ENCODE measurements at regions not wholly inside any gene's neighbourhood (a gene's known extent, or its start where the extent isn't known, plus 50 kb on each side); places are given as distances from the start of the nearest gene placed in this dataset.
"Not testable (repeated sequence)": the region's sequence is repeated elsewhere in the genome, so short reads cannot be mapped to it uniquely, and the experiment has no call there.

- Mint-ChIP-seq H3K36me3 (no peaks in the 10 kb centered on the region), H3K27ac (no peak overlapping the region), H3K4me3 (no peak overlapping the region), H3K9me3 (no peaks in the 10 kb centered on the region), H3K4me1 (no peaks in the 10 kb centered on the region), H3K27me3 (no peaks in the 10 kb centered on the region)
- no peak for DNase-seq
Measured at GRCh38 chr7:13021566-13022300, 334.3 kb downstream of the ARL4A start.

- Mint-ChIP-seq H3K9me3 (no peaks in the 10 kb centered on the region), H3K27ac (no peak overlapping the region), H3K4me1 (no peaks in the 10 kb centered on the region), H3K4me3 (no peak overlapping the region), H3K36me3 (no peaks in the 10 kb centered on the region), H3K27me3 (no peaks in the 10 kb centered on the region)
- DNase-seq: no peak
Measured at GRCh38 chr7:13024121-13024674, 336.8 kb downstream of the ARL4A start.

DNA sequence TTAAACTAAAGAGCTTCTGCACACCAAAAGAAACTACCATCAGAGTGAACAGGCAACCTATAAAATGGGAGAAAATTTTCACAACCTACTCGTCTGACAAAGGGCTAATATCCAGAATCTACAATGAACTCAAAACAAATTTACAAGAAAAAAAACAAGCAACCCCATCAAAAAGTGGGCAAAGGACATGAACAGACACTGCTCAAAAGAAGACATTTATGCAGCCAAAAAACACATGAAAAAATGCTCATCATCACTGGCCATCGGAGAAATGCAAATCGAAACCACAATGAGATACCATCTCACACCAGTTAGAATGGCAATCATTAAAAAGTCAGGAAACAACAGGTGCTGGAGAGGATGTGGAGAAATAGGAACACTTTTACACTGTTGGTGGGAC is 337.6 kb downstream of the ARL4A start:
- not testable (repeated sequence) for DNase-seq, H3K27ac Mint-ChIP-seq, H3K4me1 Mint-ChIP-seq, H3K4me3 Mint-ChIP-seq, H3K9me3 Mint-ChIP-seq, H3K27me3 Mint-ChIP-seq, H3K36me3 Mint-ChIP-seq

DNA sequence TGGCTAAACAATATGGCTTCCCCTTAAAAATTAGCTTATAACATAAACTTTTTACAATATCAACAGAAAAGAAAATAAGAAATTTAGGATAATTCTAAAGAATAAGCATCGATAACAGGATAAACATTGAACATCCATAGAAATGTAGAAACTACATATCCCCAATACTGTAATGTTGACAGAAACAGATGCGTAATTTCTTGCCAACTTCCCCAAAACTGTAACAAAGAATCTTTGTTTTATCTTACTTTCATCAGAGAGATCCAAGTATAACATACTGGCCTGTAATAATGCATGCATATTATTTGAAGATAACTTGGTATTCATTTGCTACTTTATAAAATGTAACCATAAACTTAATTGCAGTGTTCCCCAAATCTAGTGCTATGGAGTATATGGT is 339.9 kb downstream of the ARL4A start:
- Mint-ChIP-seq H3K9me3 (no peaks in the 10 kb centered on the region), H3K4me3 (no peak overlapping the region), H3K4me1 (no peaks in the 10 kb centered on the region), H3K27me3 (peaks cover 4% of the 10 kb centered on the region), H3K36me3 (no peaks in the 10 kb centered on the region), H3K27ac (no peak overlapping the region)
- no peak for DNase-seq

DNA sequence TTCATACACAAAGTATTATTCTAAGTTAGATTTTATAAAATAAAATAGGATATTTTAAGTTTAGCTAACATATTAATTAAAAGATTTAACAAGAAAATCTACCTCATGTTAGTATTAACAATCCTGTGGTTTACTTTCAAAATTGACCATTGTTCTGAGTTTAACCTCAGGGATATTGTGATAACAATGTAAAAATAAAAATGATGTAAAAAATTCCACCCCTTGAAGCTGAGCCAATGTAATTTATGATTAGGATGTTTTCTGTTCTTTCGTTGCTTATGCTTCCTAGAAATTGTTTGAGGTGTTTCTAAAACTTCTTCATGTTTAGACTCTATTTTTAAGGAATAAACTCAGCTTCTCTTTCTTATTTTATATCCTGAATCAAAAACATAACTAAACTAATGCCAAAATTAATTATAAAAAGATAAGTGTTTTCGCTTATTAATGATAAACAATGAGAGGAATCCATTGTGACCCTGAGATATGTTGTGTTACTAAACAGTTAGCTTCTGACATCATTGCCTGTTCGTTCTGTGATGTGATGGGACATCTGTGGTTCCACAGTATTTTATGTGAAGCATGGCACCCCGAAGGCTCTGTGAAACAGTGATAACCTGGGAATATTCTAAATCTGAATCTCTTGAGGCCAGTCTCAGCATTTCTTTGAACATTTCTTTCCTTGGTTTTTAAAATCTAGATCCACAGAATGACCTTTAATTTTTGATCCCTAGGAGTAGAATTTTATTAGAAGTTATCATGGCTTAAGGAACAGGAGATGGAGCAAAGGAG is 340.8 kb downstream of the ARL4A start:
- H3K4me1 Mint-ChIP-seq: no peaks in the 10 kb centered on the region
- no peak for DNase-seq
- peaks cover 4% of the 10 kb centered on the region for H3K27me3 Mint-ChIP-seq
- H3K36me3 Mint-ChIP-seq: no peaks in the 10 kb centered on the region
- no peak overlapping the region for H3K4me3 Mint-ChIP-seq
- H3K27ac Mint-ChIP-seq: no peak overlapping the region
- no peaks in the 10 kb centered on the region for H3K9me3 Mint-ChIP-seq

DNA sequence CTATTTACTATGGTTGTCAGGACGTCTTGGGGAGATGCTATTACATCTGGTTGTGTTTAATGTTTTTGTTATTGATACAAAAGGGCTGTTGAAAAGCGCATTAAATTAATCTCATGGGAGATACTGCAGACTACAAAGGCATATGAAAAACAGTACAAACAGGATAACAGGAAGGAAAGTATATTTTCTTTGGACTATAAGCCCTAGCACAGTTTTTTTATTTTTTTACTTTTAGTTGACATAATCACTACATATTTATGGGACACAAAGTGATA is 341.3 kb downstream of the ARL4A start:
- DNase-seq: no peak
- Mint-ChIP-seq H3K4me1 (no peaks in the 10 kb centered on the region), H3K36me3 (no peaks in the 10 kb centered on the region), H3K27me3 (peaks cover 4% of the 10 kb centered on the region), H3K4me3 (no peak overlapping the region), H3K9me3 (no peaks in the 10 kb centered on the region), H3K27ac (no peak overlapping the region)

DNA sequence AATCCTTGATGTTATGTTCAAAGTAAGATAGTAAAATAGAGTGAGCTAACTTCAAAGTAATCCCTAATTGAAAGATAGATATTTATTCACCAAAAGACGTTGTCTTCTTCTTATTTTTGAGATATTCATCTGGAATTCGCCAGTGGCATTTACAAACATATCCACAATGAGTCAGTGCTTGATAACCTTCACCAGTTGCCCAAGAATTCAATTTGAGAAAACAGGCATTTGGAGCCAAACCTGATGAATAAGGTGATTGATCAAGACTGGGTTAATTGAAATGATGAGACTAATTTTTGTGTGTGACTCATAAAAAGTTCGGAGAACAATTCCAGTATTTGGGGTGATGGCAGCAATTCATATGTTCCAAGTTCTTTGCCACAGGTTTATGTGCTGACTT is 344.0 kb downstream of the ARL4A start:
- no peak for DNase-seq
- no peak overlapping the region for H3K27ac Mint-ChIP-seq
- peaks cover under 1% of the 10 kb centered on the region for H3K9me3 Mint-ChIP-seq
- no peaks in the 10 kb centered on the region for H3K4me1 Mint-ChIP-seq
- no peak overlapping the region for H3K4me3 Mint-ChIP-seq
- peaks cover 4% of the 10 kb centered on the region for H3K27me3 Mint-ChIP-seq
- no peaks in the 10 kb centered on the region for H3K36me3 Mint-ChIP-seq

GRCh38 chr7:13032084-13032483 is 344.7 kb downstream of the ARL4A start:
- H3K4me3 Mint-ChIP-seq: no peak overlapping the region
- H3K27me3 Mint-ChIP-seq: peaks cover 4% of the 10 kb centered on the region
- no peak for DNase-seq
- H3K9me3 Mint-ChIP-seq: peaks cover 1% of the 10 kb centered on the region
- no peak overlapping the region for H3K27ac Mint-ChIP-seq
- no peaks in the 10 kb centered on the region for H3K4me1 Mint-ChIP-seq
- no peaks in the 10 kb centered on the region for H3K36me3 Mint-ChIP-seq

- H3K4me3 Mint-ChIP-seq: no peak overlapping the region
- H3K27ac Mint-ChIP-seq: no peak overlapping the region
- no peak for DNase-seq
- H3K27me3 Mint-ChIP-seq: peaks cover 7% of the 10 kb centered on the region
- H3K9me3 Mint-ChIP-seq: peaks cover 1% of the 10 kb centered on the region
- H3K36me3 Mint-ChIP-seq: no peaks in the 10 kb centered on the region
- no peaks in the 10 kb centered on the region for H3K4me1 Mint-ChIP-seq
Measured at GRCh38 chr7:13032576-13032975, 345.1 kb downstream of the ARL4A start.

GRCh38 chr7:13034693-13035092 is 347.3 kb downstream of the ARL4A start:
- H3K4me3 Mint-ChIP-seq: no peak overlapping the region
- peaks cover 1% of the 10 kb centered on the region for H3K9me3 Mint-ChIP-seq
- H3K27ac Mint-ChIP-seq: no peak overlapping the region
- DNase-seq: no peak
- H3K27me3 Mint-ChIP-seq: peaks cover 4% of the 10 kb centered on the region
- no peaks in the 10 kb centered on the region for H3K36me3 Mint-ChIP-seq
- no peaks in the 10 kb centered on the region for H3K4me1 Mint-ChIP-seq

DNA sequence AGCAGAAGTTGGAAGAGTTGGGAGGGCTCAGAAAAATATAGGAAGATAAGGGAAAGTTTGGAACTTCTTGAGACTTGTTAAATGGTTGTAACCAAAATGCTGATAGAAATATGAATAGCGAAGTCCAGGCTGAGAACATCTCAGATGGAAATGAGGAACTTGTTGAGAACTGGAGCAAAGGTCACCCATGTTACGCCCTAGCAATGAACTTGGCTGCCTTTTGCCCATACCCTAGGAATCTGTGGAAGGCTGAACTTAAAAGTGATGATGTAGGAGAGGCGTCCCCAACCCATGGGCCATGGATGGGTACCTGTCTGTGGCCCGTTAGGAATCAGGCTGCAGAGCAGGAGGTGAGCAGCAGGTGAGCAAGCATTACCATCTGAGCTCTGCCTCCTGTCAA is 347.8 kb downstream of the ARL4A start:
- H3K4me1 Mint-ChIP-seq: no peaks in the 10 kb centered on the region
- no peak overlapping the region for H3K27ac Mint-ChIP-seq
- H3K4me3 Mint-ChIP-seq: no peak overlapping the region

DNA sequence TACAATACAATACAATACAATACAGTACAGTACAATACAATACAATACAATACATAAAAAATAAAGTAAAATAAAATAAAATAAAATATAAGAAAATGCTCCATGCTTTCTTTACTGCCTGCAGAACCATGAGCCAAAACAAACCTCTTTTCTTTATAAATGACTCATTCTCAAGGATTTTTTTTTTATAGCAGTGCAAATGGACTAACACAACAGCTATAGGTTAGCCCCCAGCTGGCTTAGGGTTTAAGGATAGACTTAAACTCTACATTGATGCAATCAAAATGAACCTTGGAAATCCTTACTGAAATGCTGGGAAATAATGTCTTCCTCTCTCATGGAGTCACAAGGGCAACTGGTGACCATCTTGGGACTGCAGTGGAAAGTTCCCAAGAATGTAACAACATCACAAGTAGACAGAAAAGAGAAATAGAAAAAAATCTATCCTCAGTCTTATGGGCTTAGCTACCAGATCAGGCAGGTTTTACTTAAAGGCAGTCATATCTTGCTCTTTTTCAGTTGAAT is 348.9 kb downstream of the ARL4A start:
- Mint-ChIP-seq H3K27ac (no peak overlapping the region), H3K9me3 (peaks cover 1% of the 10 kb centered on the region), H3K36me3 (no peaks in the 10 kb centered on the region), H3K27me3 (peaks cover 3% of the 10 kb centered on the region), H3K4me1 (no peaks in the 10 kb centered on the region), H3K4me3 (no peak overlapping the region)
- no peak for DNase-seq

More for the DNA sequence above, 347.8 kb downstream of the ARL4A start:
- DNase-seq: no peak
- H3K27me3 Mint-ChIP-seq: peaks cover 3% of the 10 kb centered on the region
- no peaks in the 10 kb centered on the region for H3K36me3 Mint-ChIP-seq
- H3K9me3 Mint-ChIP-seq: peaks cover 1% of the 10 kb centered on the region

DNA sequence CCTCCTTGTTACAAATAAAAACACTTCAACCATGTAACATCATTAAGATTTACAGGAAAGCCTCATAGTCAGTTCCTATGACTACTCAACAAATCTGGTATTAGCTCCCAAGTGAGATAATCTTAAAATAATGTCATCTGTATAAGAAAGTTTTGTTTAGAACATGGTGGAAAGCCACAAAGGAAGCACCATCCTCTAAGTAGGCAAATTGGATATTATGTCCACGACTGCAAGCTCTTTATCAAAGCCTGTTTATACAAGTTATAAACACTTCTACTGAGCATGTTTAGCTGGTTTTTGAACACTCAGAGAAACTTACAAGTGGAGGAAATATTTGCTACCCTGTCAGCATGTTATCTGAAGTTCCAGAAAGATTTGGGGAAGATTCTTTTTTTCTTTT is 349.8 kb downstream of the ARL4A start:
- no peaks in the 10 kb centered on the region for H3K36me3 Mint-ChIP-seq

GRCh38 chr7:13041368-13041988 is 354.0 kb downstream of the ARL4A start:
- Mint-ChIP-seq H3K27ac (no peak overlapping the region), H3K36me3 (no peaks in the 10 kb centered on the region), H3K9me3 (peaks cover under 1% of the 10 kb centered on the region), H3K27me3 (peaks cover 8% of the 10 kb centered on the region), H3K4me1 (no peaks in the 10 kb centered on the region), H3K4me3 (no peak overlapping the region)
- no peak for DNase-seq

More for the DNA sequence above, 349.8 kb downstream of the ARL4A start:
- H3K4me3 Mint-ChIP-seq: no peak overlapping the region
- no peaks in the 10 kb centered on the region for H3K4me1 Mint-ChIP-seq
- peaks cover 1% of the 10 kb centered on the region for H3K9me3 Mint-ChIP-seq
- no peak for DNase-seq
- H3K27me3 Mint-ChIP-seq: peaks cover 3% of the 10 kb centered on the region
- H3K27ac Mint-ChIP-seq: no peak overlapping the region

DNA sequence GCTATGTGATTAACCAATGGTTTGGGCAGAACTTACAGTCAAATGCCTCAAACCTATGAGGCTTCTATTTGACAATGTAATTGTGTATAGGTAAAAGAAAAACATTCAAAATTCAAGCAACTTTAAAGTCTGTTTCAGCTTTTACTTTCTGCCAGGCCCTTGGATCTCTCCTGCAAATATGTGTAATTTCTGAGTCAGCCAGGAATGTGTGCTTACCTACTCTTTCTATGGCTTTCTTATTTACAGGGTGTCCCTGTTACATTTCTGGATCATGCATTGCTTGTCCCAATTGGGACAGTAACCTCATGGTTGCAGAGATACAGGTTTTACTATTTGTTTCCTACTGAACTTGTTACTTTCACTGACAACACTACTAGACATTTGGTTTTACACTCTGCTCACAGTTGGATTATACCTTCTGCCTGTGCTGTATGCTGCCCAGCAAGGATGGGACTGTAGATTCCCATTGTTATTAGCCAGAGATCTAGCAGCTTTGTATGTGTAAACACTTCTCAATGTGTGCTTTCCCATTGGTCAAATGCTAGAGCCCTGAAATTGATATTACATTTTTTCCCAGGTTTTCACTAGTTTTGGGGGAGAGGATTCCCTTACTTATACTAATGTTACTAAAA is 355.3 kb downstream of the ARL4A start:
- DNase-seq: no peak
- Mint-ChIP-seq H3K4me3 (no peak overlapping the region), H3K27me3 (peaks cover 5% of the 10 kb centered on the region), H3K4me1 (no peaks in the 10 kb centered on the region), H3K27ac (no peak overlapping the region), H3K36me3 (no peaks in the 10 kb centered on the region), H3K9me3 (no peaks in the 10 kb centered on the region)

Data from activated naive CD8-positive, alpha-beta T cell treated with anti-CD3 and anti-CD28 coated beads for 36 hours (primary cell).